Right lobe of liver (tissue), 6 donors: ENCODE measurements at regions not wholly inside any gene's neighbourhood (a gene's known extent, or its start where the extent isn't known, plus 50 kb on each side); places are given as distances from the start of the nearest gene placed in this dataset.

Experiments used
- ATAC-seq, 4 donors: fragments of 200-7000 bp; cut with Tn5 transposase; one replicate each; pipeline ENCODE4 v1.9.1; 2020; ENCODE audit warnings: mild to moderate bottlenecking in 4 of 4, moderate library complexity in 4 of 4
- DNase-seq, 3 donors: peaks; one replicate each; pipeline ENCODE4 v3.0.0-alpha.2; 2020
- H3K27ac ChIP-seq, 3 donors: fragments of 200-600 bp; one replicate each; pipeline ENCODE4 v1.8.0; 2022
- H3K27me3 ChIP-seq, 2 donors: fragments of 200-600 bp; one replicate each; pipeline ENCODE4 v1.8.0; 2022
- H3K36me3 ChIP-seq, 4 donors: fragments of 200-600 bp; sonication (generic) in 1 of 4; one replicate each; pipeline versions ENCODE4 v1.5.1 to v1.8.0; 2017 to 2022; ENCODE audit warnings: control low read depth in 1 of 4
- H3K4me1 ChIP-seq, 4 donors: fragments of 200-600 bp; sonication (generic) in 1 of 4; one replicate each; pipeline versions ENCODE4 v1.5.1 to v1.8.0; 2017 to 2022; ENCODE audit warnings: control low read depth in 1 of 4
- H3K4me3 ChIP-seq, 3 donors: fragments of 200-600 bp; one replicate each; pipeline ENCODE4 v1.8.0; 2022
- H3K9me3 ChIP-seq, 4 donors: fragments of 200-600 bp; sonication (generic) in 1 of 4; one replicate each; pipeline versions ENCODE4 v1.5.1 to v1.8.0; 2017 to 2022; ENCODE audit warnings: control low read depth in 1 of 4
- CTCF ChIP-seq, 4 donors: fragments of 200-600 bp in 3 of 4; fragments of 450-650 bp in 1 of 4; IDR thresholded peaks; one replicate each; pipeline versions ENCODE4 v1.5.1 to v1.8.0; 2016 to 2022; ENCODE audit warnings: antibody characterized with exemption in 4 of 4, mild to moderate bottlenecking in 2 of 4
- POLR2A ChIP-seq: fragments of 450-650 bp; IDR thresholded peaks from one replicate; pipeline ENCODE4 v1.6.1; 2017; ENCODE audit warnings: antibody characterized with exemption, mild to moderate bottlenecking
- WGBS: methylation state at CpG from one replicate; pipeline ENCODE4 v1.1.6; 2018; ENCODE audit warnings: low coverage, low lambda C conversion rate; ENCODE audit not compliant: insufficient coverage; ENCODE audit errors: missing lambda C conversion rate; 5-methylcytosine and 5-hydroxymethylcytosine counted together
- intact Hi-C, 2 donors: fragments of 100-400 bp; cut with DNase I; formaldehyde crosslinking; loops; one replicate each; pipeline versions ENCODE4 v1.11.2 to v1.14.1; 2022
- donor health status: DM: no; HTN: yes; CAD: no.
- donor health status: DM: no; HTN: no; CAD: no.
- donor health status: DM: no; HTN: no; CAD: no.
- donor health status: DM: no; HTN: yes; CAD: no.
- donor health status: DM: no; HTN: yes; CAD: no.

DNA sequence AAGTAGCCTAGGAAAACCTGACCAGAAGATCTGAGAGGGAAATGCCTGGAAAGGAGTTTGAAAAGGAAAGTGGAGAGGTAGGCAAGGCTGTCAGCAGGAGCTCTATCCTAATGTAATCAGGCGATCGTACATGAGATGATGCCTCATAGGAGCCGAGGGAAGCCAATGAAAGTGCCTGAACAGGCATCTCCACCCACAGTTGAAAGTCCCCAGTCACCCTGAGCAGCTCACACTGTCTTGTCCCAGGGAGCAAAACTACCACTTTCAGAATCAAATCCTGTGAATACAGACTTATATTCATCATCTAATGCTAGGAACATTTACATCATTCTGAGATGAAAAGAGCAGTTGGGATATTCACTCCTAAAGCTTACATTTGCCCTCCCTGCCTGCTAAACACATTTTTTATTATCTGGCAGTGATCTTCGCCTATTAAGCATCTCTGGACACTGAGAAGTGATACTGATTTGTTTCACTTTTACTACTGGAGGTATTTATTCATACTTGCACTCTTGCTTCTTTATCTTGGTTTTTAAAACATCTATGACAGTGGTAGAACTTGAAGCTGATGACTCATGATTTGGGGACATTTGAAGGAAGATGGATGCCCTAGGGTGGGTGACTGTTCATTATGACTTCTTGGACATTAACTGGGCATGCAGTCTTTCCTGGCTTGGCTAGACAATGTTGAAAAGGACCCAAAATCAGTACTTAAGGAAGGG is 221.6 kb downstream of the SEC16B start:
- ATAC-seq = no peak
- no peaks in the 10 kb centered on the region for H3K27me3 ChIP-seq
- no peak for DNase-seq
- H3K36me3 ChIP-seq = no peaks in the 10 kb centered on the region
- intact Hi-C loops = no loop called here
- H3K4me1 ChIP-seq = no peaks in the 10 kb centered on the region
- WGBS = 94% methylated on average over 1 of the region's 4 CpGs
- TF ChIP-seq CTCF (IDR thresholded peaks at IDR 0.05) (no peak), POLR2A (no peak)
- no peak overlapping the region for H3K27ac ChIP-seq
- no peak overlapping the region for H3K4me3 ChIP-seq
- H3K9me3 ChIP-seq = no peaks in the 10 kb centered on the region

GRCh38 chr1:177746155-177746554 is 223.7 kb downstream of the SEC16B start:
- no peaks in the 10 kb centered on the region for H3K4me1 ChIP-seq
- ATAC-seq = peak in 3 of 4 donors; percentile 37 to 53 (median 46)
- intact Hi-C loops = no loop called here

GRCh38 chr1:177744906-177745305 is 225.0 kb downstream of the SEC16B start:
- 91% methylated on average over 1 of the region's 1 CpG for WGBS

More at GRCh38 chr1:177746155-177746554, 223.7 kb downstream of the SEC16B start:
- Histone ChIP-seq H3K9me3 (no peaks in the 10 kb centered on the region), H3K4me3 (no peak overlapping the region), H3K27me3 (no peaks in the 10 kb centered on the region), H3K36me3 (no peaks in the 10 kb centered on the region), H3K27ac (no peak overlapping the region)
- WGBS = 55% methylated on average over 3 of the region's 3 CpGs
- TF ChIP-seq POLR2A (no peak), CTCF (IDR thresholded peaks at IDR 0.05) (no peak)
- DNase-seq = no peak

DNA sequence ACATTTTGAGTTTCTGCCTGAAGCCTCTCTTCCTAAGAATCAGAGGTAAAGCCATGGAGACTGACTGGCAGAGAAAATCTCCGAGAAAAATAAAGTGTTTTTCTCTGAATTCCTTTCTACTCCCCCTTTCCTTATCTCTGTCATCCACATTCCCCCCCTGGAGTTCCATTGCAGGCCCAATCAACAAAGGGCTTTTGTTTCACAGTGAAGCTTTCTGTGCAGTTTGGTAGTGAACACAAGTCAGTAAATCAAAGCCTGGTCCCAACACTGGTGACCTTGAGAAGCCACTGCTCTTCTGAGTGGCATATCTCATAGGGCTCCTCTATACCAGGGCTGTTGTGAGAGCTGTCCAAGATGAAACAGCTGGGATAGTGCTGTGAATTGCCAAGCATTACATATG is 228.4 kb downstream of the SEC16B start:
- 33% methylated on average over 1 of the region's 1 CpG for WGBS
- no peak for ATAC-seq

More at GRCh38 chr1:177744906-177745305, 225.0 kb downstream of the SEC16B start:
- intact Hi-C loops = no loop called here
- ATAC-seq = no peak
- Histone ChIP-seq H3K27me3 (no peaks in the 10 kb centered on the region), H3K4me3 (no peak overlapping the region), H3K27ac (no peak overlapping the region), H3K4me1 (no peaks in the 10 kb centered on the region), H3K36me3 (no peaks in the 10 kb centered on the region), H3K9me3 (no peaks in the 10 kb centered on the region)
- no peak for DNase-seq
- TF ChIP-seq CTCF (IDR thresholded peaks at IDR 0.05) (no peak), POLR2A (no peak)

More for the DNA sequence above, 228.4 kb downstream of the SEC16B start:
- no peak for DNase-seq
- H3K36me3 ChIP-seq = no peaks in the 10 kb centered on the region
- TF ChIP-seq POLR2A (no peak), CTCF (IDR thresholded peaks at IDR 0.05) (no peak)
- H3K4me3 ChIP-seq = no peak overlapping the region
- no peaks in the 10 kb centered on the region for H3K9me3 ChIP-seq
- no peaks in the 10 kb centered on the region for H3K4me1 ChIP-seq
- no peaks in the 10 kb centered on the region for H3K27me3 ChIP-seq
- no peak overlapping the region for H3K27ac ChIP-seq
- intact Hi-C loops = no loop called here
